ACHN (cell line): ENCODE measurements at regions not wholly inside any gene's neighbourhood (a gene's known extent, or its start where the extent isn't known, plus 50 kb on each side); places are given as distances from the start of the nearest gene placed in this dataset.

Experiments
- DNase-seq: peaks from one replicate; pipeline ENCODE4 v3.0.0-alpha.2; 2015
- in situ Hi-C: cut with HindIII; loops from 2 replicates; pipeline ENCODE4 v1.10.0; 2017; ENCODE audit warnings: low sequenced_read_pairs, low pct_ligation_motif_present, low pct_unique_long_range_greater_than_20kb

DNA sequence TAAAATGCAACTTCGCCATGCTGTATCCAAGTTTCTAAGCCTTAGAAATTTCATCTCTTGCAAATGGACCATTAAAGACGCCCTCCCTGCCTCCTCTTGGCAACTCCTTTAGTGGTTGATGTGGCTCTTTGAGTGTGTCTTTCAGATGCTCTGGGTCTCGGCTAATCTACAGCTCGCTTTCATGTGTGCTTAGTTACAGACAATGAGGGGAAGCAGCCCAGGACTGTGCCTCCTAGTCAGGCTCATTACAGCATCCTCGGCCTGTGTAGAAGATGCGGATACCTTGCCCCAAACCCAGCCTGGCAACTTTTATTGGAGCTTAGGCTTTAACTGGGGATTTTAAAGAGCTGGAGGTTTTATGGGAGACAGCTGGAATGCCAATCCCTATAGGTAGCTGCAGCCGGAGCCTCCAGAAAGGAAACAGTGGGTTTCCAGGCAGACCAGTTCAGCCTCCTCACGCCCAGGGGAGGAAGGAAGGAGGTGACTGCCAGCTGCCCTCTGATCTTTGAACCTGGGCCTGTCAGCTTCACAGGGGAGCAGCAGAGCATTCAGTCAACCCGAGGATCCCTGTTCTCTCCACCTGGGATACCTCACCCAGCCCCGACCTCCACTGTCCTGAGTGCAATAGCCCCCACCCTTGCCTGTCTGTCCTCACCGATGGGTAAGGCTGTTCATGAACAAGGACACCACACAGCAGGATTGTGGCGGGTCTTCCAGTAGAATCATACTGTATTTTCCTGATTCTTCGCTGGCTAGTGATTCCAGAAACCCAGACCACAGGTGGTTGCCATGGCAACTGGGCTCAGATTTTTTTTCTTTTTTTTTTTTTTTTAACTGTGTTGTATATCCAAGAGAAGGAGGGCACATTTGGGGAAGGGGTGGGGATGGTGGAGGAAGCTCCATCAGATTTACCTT lies 638.5 kb downstream of the MED13L start:
- in situ Hi-C loops = no loop called here
- DNase-seq = no peak

DNA sequence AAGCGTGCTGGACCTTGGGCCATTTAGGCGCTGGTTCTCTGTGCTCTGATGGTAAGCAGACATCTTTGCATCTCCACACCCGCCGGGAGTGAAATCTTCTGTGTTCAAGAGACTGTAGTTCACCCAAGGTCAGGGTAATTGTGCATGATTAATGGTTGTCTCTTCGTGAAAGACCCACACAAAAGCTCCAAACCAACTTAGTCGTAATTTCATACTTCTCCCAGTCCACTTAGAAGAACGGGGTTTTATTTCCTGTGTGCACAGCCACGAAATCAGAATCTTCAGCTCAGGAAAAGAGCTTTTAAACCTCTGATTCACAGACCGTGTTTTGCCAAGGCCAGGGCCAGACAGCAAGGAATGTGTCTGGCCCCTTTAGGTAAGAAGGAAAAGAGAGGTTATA lies 640.9 kb downstream of the MED13L start:
- DNase-seq = no peak
- in situ Hi-C loops = no loop called here

GRCh38 chr12:115632308-115632707 lies 645.2 kb downstream of the MED13L start:
- in situ Hi-C loops = no loop called here

DNA sequence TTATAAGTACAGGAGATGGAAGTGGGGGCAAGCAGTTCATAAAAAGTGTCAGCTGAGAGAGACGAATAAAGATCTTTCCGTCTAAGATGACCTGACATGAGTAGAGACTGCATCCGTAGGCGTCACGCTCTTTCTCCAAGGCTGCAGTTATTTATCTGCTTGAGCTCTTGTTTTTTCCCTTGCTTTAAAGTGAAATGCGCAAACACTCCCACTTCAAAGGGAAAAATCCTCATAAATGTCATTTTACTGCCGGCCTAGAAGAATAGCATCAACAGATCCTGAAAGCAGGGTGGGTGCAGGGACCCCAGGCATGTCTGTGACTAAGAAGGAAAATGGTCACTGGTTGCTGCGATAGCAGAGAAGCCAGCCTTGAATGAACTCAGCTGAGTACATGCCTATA lies 647.4 kb downstream of the MED13L start:
- DNase-seq = no peak
- in situ Hi-C loops = no loop called here

More at GRCh38 chr12:115632308-115632707, 645.2 kb downstream of the MED13L start:
- no peak for DNase-seq

- in situ Hi-C loops = no loop called here
- no peak for DNase-seq
Measured at GRCh38 chr12:115626210-115626609, 651.3 kb downstream of the MED13L start.

- in situ Hi-C loops = no loop called here
- no peak for DNase-seq
Measured at GRCh38 chr12:115623764-115624334, 653.6 kb downstream of the MED13L start.

DNA sequence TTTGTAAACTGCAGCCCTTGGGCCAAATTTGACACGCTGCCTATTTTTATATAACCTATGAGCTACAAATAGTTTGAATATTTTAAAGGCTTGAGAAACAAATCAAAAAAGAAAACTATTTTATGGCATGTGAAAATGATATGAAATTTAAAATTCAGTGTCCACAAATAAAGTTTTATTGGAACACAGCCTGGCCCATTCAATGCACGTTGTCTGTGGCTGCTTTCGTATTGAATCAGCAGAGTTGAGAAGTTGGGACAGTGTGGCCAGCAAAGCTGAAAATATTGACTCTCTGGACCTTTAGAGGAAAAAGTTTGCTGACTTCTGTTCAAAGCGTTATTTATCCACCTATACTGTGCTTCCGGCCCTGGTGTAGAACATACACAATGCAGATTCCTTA lies 654.2 kb downstream of the MED13L start:
- in situ Hi-C loops = no loop called here
- no peak for DNase-seq

DNA sequence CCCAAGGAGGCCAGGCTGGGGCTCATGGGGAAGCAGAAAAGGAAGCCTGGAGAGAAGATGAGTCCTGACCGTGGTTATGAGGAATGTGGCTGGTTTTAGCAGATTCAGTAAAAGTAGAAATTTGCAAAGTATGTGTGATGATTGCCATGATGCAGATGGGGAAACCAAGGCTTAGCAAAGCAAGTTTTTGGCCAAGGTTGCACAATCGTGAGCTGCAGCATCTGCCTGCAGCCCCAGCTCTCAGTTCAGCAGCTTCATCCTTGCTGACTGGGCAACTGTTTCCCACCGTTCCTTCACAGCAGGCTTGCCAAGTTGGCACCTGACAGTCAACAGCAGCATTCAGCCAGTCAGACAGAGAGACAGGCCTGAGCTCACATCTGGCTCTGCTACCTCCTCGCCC lies 656.7 kb downstream of the MED13L start:
- no peak for DNase-seq
- in situ Hi-C loops = no loop called here

GRCh38 chr12:115619889-115620288 lies 657.6 kb downstream of the MED13L start:
- no peak for DNase-seq

GRCh38 chr12:115619061-115619460 lies 658.4 kb downstream of the MED13L start:
- in situ Hi-C loops = no loop called here
- DNase-seq = no peak

More at GRCh38 chr12:115619889-115620288, 657.6 kb downstream of the MED13L start:
- in situ Hi-C loops = no loop called here

DNA sequence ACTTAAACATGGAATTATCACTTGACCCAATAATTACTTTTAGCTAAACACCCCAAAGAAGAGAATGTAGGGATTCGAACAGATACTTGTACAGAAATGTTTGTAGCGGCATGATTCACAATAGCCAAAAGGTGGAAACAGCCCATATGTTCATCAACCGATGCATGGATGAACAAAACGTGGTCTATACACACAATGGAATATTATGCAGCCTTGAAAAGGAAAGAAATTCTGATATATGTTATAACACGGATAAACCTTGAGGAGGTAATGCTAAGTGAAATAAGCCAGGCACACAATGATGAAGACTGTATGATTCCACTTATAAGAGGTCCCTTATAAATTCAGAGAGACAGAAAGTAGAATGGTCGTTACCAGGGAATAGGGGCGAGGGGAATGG lies 659.4 kb downstream of the MED13L start:
- in situ Hi-C loops = no loop called here
- no peak for DNase-seq

- in situ Hi-C loops = no loop called here
- no peak for DNase-seq
Measured at GRCh38 chr12:115617391-115617790, 660.1 kb downstream of the MED13L start.

- no peak for DNase-seq
- in situ Hi-C loops = no loop called here
Measured at GRCh38 chr12:115611477-115611876, 666.0 kb downstream of the MED13L start.

DNA sequence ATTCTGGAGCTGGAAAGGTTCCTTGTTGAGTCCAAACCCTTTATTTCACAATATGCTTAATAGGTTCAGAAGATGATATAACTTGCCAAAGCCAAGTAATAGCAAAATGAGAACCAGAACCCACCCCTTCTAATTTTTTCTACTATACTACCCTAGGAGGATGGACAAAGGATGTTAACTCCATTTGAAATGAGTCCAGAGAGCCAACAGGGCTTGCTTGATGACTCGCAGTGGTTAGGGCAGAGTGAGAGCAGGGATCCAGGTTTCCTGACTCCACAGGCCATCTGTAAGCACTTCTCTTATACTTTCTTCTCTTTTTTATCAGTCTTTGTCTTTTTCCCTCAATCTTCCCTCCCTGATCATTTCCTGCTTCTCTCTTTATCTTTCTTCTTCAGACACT lies 668.1 kb downstream of the MED13L start:
- DNase-seq = no peak
- in situ Hi-C loops = no loop called here

- in situ Hi-C loops = no loop called here
- no peak for DNase-seq
Measured at GRCh38 chr12:115606040-115606439, 671.5 kb downstream of the MED13L start.

DNA sequence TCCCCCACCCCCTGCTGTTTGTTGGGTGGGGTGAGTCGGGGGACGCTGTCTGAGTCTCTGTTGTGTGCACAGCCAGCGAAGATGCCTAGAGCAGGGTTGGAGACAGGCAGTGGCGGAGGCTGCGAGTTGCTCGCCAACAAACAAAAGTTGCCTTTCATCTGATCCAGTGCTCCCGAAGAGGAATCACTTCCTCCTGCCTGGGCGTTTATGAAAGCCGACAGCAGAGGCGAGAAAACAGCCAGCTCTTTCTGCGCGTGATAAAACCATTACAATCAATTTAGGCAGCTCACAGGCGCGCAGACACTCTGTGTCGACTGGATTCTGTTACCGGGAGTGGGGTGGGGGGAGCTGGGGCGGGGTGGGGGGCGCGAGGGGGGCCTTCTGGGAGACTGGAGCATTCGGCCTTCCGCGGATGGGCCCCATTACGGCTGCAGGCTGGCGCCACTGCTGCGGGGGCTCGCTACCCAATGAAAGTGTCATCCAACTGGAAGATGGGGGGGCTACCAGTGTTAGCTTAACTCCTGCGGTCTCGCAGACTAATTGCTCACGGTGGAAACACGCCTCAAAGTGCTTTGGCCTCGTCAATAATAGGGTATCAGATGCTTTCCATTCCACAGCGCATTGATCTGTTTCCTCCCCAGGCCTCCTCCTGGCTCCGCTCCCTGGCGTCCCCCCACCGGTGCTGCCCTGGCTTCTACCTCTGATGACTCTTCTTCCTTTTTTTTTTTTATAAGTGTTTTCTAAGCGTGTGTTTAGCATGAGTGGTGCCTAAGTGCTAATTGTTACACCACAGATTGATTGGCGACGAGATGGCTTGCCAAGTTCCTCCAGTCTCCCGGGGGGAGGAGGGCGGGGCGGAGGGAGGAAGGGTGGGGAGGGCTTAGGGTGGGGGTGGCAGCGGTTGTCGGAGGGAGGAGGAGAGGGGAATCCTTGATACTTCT lies 678.4 kb downstream of the MED13L start:
- DNase-seq = no peak
- in situ Hi-C loops = no loop called here

DNA sequence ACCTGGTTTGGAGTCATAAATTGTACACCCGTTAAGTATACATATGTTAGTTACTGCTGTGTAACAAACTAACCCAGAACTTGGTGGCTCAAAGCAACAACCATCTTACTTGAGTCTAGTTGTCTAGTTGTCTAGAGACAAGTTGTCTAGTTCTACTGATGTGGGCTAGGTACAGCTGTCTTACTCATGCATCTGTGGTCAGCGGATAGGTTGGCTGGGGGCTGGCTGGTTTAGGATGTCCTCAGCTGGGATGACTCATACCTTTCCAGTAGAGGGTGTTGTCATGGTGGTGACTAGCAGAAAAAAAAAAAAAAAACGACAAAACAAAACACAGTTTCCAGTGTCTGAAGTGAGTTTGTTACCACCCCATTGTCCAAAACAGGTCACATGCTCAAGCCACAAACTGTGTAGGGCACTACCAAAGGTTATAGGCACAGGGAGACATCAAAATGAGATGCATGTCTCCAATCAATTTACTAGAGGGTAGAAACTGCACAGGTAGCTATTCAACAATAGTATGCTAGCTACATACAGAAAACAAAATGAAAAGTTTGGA lies 680.3 kb downstream of the MED13L start:
- DNase-seq = no peak
- in situ Hi-C loops = no loop called here

GRCh38 chr12:115588131-115588530 lies 689.4 kb downstream of the MED13L start:
- in situ Hi-C loops = no loop called here
- no peak for DNase-seq

DNA sequence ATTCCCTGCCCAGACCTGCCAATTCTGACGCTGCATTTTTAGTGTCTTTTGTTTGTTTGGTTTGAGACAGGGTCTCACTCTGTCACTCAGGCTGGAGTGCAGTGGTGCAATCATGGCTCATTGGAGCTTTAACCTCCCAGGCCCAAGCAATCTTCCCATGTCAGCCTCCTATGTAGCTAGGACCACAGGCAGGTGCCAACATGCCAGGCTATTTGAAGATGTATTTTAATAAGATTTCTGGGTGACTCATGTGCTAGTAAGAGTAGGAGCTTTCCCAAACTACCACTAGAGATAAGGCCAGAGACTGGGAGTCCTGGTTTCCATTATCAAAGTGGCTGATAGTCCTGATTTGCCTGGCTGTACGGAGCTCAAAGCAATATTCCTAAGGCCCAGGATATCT lies 693.3 kb downstream of the MED13L start:
- DNase-seq = no peak
- in situ Hi-C loops = no loop called here
